ENCODE measurements at regions not wholly inside any gene's neighbourhood (a gene's known extent, or its start where the extent isn't known, plus 50 kb on each side); places are given as distances from the start of the nearest gene placed in this dataset.

DNA sequence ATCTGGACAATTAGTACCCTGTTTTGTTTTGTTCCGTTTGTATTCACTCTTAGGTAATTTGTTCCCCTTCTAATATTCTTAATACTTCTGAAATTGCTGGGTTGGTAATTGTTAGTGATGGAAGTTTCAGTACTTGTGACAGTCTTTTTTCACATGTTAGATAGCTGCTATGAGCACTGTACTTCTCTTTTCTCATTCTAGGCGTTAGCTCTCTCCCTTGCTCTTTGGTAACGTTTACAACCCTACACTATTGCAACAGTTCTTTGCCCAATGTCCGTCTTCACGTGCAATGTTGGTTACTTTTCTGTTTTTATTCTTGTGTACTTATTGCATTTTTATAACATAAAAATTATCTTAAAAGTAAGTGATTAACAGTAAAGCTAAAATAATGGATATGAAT, 1509.0 kb downstream of the MAT2B start (continued):
- TF ChIP-seq ZNF317 (CRISPR knock-in tag; IDR thresholded peaks at IDR 0.05; ENCODE audit: borderline replicate concordance, low read depth) (no peak), RORB (CRISPR knock-in tag; IDR thresholded peaks at IDR 0.05) (no peak), TEAD1 (CRISPR knock-in tag; IDR thresholded peaks at IDR 0.05) (no peak), IRF2 (CRISPR knock-in tag; IDR thresholded peaks at IDR 0.05; ENCODE audit: borderline replicate concordance, low read depth) (no peak)
- TF ChIP-seq, protein P1, sequence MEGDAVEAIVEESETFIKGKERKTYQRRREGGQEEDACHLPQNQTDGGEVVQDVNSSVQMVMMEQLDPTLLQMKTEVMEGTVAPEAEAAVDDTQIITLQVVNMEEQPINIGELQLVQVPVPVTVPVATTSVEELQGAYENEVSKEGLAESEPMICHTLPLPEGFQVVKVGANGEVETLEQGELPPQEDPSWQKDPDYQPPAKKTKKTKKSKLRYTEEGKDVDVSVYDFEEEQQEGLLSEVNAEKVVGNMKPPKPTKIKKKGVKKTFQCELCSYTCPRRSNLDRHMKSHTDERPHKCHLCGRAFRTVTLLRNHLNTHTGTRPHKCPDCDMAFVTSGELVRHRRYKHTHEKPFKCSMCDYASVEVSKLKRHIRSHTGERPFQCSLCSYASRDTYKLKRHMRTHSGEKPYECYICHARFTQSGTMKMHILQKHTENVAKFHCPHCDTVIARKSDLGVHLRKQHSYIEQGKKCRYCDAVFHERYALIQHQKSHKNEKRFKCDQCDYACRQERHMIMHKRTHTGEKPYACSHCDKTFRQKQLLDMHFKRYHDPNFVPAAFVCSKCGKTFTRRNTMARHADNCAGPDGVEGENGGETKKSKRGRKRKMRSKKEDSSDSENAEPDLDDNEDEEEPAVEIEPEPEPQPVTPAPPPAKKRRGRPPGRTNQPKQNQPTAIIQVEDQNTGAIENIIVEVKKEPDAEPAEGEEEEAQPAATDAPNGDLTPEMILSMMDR (IDR thresholded peaks at IDR 0.05) = no peak

DNA sequence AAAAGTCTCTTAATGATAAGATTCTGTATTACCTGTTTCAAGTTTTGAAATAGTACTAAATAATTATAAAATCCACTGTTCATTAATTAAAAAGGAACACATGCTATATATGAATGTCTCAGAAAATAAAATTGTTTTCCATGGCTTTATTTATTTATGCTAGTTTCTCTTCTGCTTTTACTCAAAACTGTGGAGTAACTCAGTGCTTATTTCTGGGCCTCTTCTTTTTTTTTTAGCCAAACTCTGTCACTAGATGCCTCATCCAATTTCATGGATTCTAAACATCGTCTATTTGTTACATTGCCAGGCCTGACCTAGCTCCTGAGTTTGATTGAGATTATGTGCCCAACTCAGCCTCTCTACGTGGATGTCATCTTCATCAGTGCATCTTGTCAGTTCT, 1509.7 kb downstream of the MAT2B start:
- POLR2A ChIA-PET = no interaction called here
- peaks cover 3% of the 10 kb centered on the region for H3K9me3 Mint-ChIP-seq
- TF ChIP-seq NFE2L1 (CRISPR knock-in tag; IDR thresholded peaks at IDR 0.05) = no peak
- no peak for TF ChIP-seq SMAD3 (CRISPR knock-in tag; IDR thresholded peaks at IDR 0.05; ENCODE audit: borderline replicate concordance)
- TF ChIP-seq FOXJ3 (CRISPR knock-in tag; IDR thresholded peaks at IDR 0.05; ENCODE audit: borderline replicate concordance) = no peak
- no peak for TF ChIP-seq IRF2 (CRISPR knock-in tag; IDR thresholded peaks at IDR 0.05; ENCODE audit: borderline replicate concordance, low read depth)
- TF ChIP-seq, protein P2, sequence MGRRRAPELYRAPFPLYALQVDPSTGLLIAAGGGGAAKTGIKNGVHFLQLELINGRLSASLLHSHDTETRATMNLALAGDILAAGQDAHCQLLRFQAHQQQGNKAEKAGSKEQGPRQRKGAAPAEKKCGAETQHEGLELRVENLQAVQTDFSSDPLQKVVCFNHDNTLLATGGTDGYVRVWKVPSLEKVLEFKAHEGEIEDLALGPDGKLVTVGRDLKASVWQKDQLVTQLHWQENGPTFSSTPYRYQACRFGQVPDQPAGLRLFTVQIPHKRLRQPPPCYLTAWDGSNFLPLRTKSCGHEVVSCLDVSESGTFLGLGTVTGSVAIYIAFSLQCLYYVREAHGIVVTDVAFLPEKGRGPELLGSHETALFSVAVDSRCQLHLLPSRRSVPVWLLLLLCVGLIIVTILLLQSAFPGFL (CRISPR knock-in tag; IDR thresholded peaks at IDR 0.05; ENCODE audit: borderline replicate concordance) = no peak
- H3K36me3 Mint-ChIP-seq = peaks cover 3% of the 10 kb centered on the region
- no peaks in the 10 kb centered on the region for H3K4me1 Mint-ChIP-seq
- no peak overlapping the region for H3K27ac Mint-ChIP-seq
- CTCF ChIA-PET = no interaction called here
- ATAC-seq (no peak), DNase-seq (ENCODE audit: low spot score) (no peak)
- no peak overlapping the region for H3K4me3 Mint-ChIP-seq
- no peaks in the 10 kb centered on the region for H3K27me3 Mint-ChIP-seq (ENCODE audit: low read depth)

DNA sequence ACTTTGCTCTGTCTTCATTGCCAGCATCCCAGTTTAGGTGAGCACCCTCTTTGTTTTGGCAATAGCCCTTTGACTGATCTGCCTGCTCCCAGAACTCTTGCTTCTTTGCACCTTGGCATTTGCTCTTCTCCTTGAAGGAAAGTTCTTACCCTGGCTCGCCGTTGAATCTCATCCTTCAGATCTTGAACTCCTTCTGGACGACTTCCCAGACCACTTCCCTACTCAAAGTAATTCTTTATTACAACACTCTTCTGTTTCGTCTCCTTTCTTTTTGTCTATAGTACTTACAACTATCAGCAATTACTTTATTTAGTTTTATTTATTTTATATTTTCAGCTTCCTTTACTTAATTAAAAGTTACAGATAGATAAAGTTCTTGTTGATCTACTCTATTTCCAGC, 1510.1 kb downstream of the MAT2B start:
- H3K4me3 Mint-ChIP-seq = no peak overlapping the region
- no peak for ATAC-seq
- TF ChIP-seq JAZF1 (CRISPR knock-in tag; IDR thresholded peaks at IDR 0.05) = no peak
- no peak for TF ChIP-seq ZNF671 (CRISPR knock-in tag; IDR thresholded peaks at IDR 0.05)
- TF ChIP-seq, protein P3, sequence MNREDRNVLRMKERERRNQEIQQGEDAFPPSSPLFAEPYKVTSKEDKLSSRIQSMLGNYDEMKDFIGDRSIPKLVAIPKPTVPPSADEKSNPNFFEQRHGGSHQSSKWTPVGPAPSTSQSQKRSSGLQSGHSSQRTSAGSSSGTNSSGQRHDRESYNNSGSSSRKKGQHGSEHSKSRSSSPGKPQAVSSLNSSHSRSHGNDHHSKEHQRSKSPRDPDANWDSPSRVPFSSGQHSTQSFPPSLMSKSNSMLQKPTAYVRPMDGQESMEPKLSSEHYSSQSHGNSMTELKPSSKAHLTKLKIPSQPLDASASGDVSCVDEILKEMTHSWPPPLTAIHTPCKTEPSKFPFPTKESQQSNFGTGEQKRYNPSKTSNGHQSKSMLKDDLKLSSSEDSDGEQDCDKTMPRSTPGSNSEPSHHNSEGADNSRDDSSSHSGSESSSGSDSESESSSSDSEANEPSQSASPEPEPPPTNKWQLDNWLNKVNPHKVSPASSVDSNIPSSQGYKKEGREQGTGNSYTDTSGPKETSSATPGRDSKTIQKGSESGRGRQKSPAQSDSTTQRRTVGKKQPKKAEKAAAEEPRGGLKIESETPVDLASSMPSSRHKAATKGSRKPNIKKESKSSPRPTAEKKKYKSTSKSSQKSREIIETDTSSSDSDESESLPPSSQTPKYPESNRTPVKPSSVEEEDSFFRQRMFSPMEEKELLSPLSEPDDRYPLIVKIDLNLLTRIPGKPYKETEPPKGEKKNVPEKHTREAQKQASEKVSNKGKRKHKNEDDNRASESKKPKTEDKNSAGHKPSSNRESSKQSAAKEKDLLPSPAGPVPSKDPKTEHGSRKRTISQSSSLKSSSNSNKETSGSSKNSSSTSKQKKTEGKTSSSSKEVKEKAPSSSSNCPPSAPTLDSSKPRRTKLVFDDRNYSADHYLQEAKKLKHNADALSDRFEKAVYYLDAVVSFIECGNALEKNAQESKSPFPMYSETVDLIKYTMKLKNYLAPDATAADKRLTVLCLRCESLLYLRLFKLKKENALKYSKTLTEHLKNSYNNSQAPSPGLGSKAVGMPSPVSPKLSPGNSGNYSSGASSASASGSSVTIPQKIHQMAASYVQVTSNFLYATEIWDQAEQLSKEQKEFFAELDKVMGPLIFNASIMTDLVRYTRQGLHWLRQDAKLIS (CRISPR knock-in tag; IDR thresholded peaks at IDR 0.05; ENCODE audit: borderline replicate concordance) = no peak
- no peak for TF ChIP-seq OVOL2 (CRISPR knock-in tag; IDR thresholded peaks at IDR 0.05; ENCODE audit: borderline replicate concordance)
- TF ChIP-seq ZNF423 (CRISPR knock-in tag; IDR thresholded peaks at IDR 0.05) = no peak
- no peak for TF ChIP-seq FOXP1 (CRISPR knock-in tag; IDR thresholded peaks at IDR 0.05; ENCODE audit: borderline replicate concordance)
- H3K9me3 Mint-ChIP-seq = peaks cover 7% of the 10 kb centered on the region
- DNase-seq (ENCODE audit: low spot score) = no peak
- H3K27ac Mint-ChIP-seq = no peak overlapping the region
- H3K27me3 Mint-ChIP-seq (ENCODE audit: low read depth) = no peaks in the 10 kb centered on the region
- POLR2A ChIA-PET = interaction anchor here (0.6 kb wide), 1 partner anchor 971 kb away, joined by 3 read pairs; no protein-coding TSS in a partner anchor
- CTCF ChIA-PET = no interaction called here
- peaks cover 7% of the 10 kb centered on the region for H3K36me3 Mint-ChIP-seq
- H3K4me1 Mint-ChIP-seq = no peaks in the 10 kb centered on the region

DNA sequence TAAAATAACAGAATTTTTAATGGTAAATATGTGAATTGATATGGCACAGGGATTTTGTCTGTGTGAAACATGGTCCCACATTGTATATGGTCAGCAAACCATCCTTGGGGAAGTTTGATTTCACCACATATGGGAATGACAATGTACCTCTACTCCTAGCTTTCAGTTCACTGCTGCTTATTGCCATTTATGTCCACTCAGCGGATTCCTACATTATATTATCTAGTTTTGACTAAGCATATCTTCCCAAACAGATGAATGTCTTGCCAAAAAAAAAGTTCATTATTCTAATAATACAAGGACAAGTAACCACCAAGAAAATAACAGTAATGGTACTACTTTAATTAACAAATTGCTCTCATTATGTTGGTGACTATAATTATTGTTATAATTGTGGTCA, 1521.6 kb downstream of the MAT2B start:
- ATAC-seq = no peak
- H3K4me3 Mint-ChIP-seq = no peak overlapping the region
- H3K27ac Mint-ChIP-seq = no peak overlapping the region
- CTCF ChIA-PET = no interaction called here
- H3K27me3 Mint-ChIP-seq (ENCODE audit: low read depth) = no peaks in the 10 kb centered on the region
- no peak for DNase-seq (ENCODE audit: low spot score)
- H3K4me1 Mint-ChIP-seq = peaks cover 14% of the 10 kb centered on the region
- H3K36me3 Mint-ChIP-seq = no peaks in the 10 kb centered on the region
- POLR2A ChIA-PET = no interaction called here
- peaks cover 5% of the 10 kb centered on the region for H3K9me3 Mint-ChIP-seq
- TF ChIP-seq, protein P4, sequence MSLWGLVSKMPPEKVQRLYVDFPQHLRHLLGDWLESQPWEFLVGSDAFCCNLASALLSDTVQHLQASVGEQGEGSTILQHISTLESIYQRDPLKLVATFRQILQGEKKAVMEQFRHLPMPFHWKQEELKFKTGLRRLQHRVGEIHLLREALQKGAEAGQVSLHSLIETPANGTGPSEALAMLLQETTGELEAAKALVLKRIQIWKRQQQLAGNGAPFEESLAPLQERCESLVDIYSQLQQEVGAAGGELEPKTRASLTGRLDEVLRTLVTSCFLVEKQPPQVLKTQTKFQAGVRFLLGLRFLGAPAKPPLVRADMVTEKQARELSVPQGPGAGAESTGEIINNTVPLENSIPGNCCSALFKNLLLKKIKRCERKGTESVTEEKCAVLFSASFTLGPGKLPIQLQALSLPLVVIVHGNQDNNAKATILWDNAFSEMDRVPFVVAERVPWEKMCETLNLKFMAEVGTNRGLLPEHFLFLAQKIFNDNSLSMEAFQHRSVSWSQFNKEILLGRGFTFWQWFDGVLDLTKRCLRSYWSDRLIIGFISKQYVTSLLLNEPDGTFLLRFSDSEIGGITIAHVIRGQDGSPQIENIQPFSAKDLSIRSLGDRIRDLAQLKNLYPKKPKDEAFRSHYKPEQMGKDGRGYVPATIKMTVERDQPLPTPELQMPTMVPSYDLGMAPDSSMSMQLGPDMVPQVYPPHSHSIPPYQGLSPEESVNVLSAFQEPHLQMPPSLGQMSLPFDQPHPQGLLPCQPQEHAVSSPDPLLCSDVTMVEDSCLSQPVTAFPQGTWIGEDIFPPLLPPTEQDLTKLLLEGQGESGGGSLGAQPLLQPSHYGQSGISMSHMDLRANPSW (CRISPR knock-in tag; conservative IDR thresholded peaks at IDR 0.05; ENCODE audit: low read depth) = no peak
- TF ChIP-seq EMX1 (CRISPR knock-in tag; IDR thresholded peaks at IDR 0.05) = no peak
- TF ChIP-seq, protein P5, sequence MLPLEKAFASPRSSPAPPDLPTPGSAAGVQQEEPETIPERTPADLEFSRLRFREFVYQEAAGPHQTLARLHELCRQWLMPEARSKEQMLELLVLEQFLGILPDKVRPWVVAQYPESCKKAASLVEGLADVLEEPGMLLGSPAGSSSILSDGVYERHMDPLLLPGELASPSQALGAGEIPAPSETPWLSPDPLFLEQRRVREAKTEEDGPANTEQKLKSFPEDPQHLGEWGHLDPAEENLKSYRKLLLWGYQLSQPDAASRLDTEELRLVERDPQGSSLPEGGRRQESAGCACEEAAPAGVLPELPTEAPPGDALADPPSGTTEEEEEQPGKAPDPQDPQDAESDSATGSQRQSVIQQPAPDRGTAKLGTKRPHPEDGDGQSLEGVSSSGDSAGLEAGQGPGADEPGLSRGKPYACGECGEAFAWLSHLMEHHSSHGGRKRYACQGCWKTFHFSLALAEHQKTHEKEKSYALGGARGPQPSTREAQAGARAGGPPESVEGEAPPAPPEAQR (CRISPR knock-in tag; IDR thresholded peaks at IDR 0.05) = no peak
- no peak for TF ChIP-seq FOXP1 (CRISPR knock-in tag; IDR thresholded peaks at IDR 0.05; ENCODE audit: borderline replicate concordance)
- TF ChIP-seq, protein P6, sequence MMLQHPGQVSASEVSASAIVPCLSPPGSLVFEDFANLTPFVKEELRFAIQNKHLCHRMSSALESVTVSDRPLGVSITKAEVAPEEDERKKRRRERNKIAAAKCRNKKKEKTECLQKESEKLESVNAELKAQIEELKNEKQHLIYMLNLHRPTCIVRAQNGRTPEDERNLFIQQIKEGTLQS (CRISPR knock-in tag; conservative IDR thresholded peaks at IDR 0.05) = no peak
- TF ChIP-seq SP1 (CRISPR knock-in tag; conservative IDR thresholded peaks at IDR 0.05) = no peak
